Endodermal cell (in vitro differentiated cells): ENCODE measurements at regions not wholly inside any gene's neighbourhood (a gene's known extent, or its start where the extent isn't known, plus 50 kb on each side); places are given as distances from the start of the nearest gene placed in this dataset.

ENCODE experiments used
- DNase-seq: peaks from one replicate; pipeline ENCODE4 v3.0.0-alpha.2; 2017
- H3K27ac ChIP-seq: 2 replicates; pipeline ENCODE4 v1.5.1; 2013; ENCODE audit warnings: mild to moderate bottlenecking, low read depth, low read length, moderate library complexity
- H3K27me3 ChIP-seq: 2 replicates; pipeline ENCODE4 v1.6.1; 2013; ENCODE audit warnings: mild to moderate bottlenecking, low read length, moderate library complexity; ENCODE audit not compliant: insufficient read depth, control insufficient read depth, poor library complexity, severe bottlenecking
- H3K36me3 ChIP-seq: 2 replicates; pipeline ENCODE4 v1.7.0; 2013; ENCODE audit warnings: mild to moderate bottlenecking, low read length, moderate library complexity; ENCODE audit not compliant: control insufficient read depth, insufficient read depth
- H3K4me1 ChIP-seq: one replicate; pipeline ENCODE4 v1.7.0; 2013; ENCODE audit warnings: low read length; ENCODE audit not compliant: control insufficient read depth, insufficient read depth
- H3K4me3 ChIP-seq: 2 replicates; pipeline ENCODE4 v1.5.1; 2013; ENCODE audit warnings: mild to moderate bottlenecking, low read length, moderate library complexity
- H3K9ac ChIP-seq: 2 replicates; pipeline ENCODE4 v1.6.1; 2013; ENCODE audit warnings: mild to moderate bottlenecking, low read length, moderate library complexity; ENCODE audit not compliant: poor library complexity, severe bottlenecking; ENCODE audit errors: extremely low read depth
- H3K9me3 ChIP-seq: 2 replicates; pipeline ENCODE4 v1.6.1; 2013; ENCODE audit warnings: mild to moderate bottlenecking, low read length, moderate library complexity; ENCODE audit not compliant: control insufficient read depth
- H3K27ac Mint-ChIP-seq: 2 replicates; pipeline ENCODE4 v1.8.0; 2020; ENCODE audit warnings: mixed read lengths
- H3K27me3 Mint-ChIP-seq: 2 replicates; pipeline ENCODE4 v1.8.0; 2021; ENCODE audit warnings: mild to moderate bottlenecking, mixed read lengths; ENCODE audit not compliant: insufficient read depth
- H3K36me3 Mint-ChIP-seq: 2 replicates; pipeline ENCODE4 v1.8.0; 2020; ENCODE audit warnings: low read depth, mixed read lengths
- H3K4me1 Mint-ChIP-seq: 2 replicates; pipeline ENCODE4 v1.8.0; 2020; ENCODE audit warnings: mixed read lengths
- H3K4me3 Mint-ChIP-seq: 2 replicates; pipeline ENCODE4 v1.8.0; 2020; ENCODE audit warnings: mild to moderate bottlenecking, moderate library complexity, mixed read lengths
- H3K9me3 Mint-ChIP-seq: 2 replicates; pipeline ENCODE4 v1.8.0; 2020; ENCODE audit warnings: mild to moderate bottlenecking, mixed read lengths
- CTCF ChIP-seq: fragments of 200-600 bp; sonication (generic); conservative IDR thresholded peaks from 2 replicates; pipeline ENCODE4 v1.5.0; 2021; ENCODE audit warnings: antibody characterized with exemption, mild to moderate bottlenecking
- WGBS, 2 experiments: methylation state at CpG; one replicate each; pipeline versions ENCODE4 v1.1.5 to v1.1.7; 2013; ENCODE audit warnings: missing lambda C conversion rate in 2 of 2, mixed read lengths in 1 of 2; ENCODE audit not compliant: insufficient coverage in 1 of 2, insufficient read length in 1 of 2; 5-methylcytosine and 5-hydroxymethylcytosine counted together

GRCh38 chr4:23238848-23239247, 546.1 kb downstream of the GBA3 start:
- Mint-ChIP-seq H3K9me3 (no peaks in the 10 kb centered on the region), H3K27ac (no peak overlapping the region), H3K36me3 (no peaks in the 10 kb centered on the region), H3K4me3 (no peak overlapping the region), H3K27me3 (no peaks in the 10 kb centered on the region), H3K4me1 (peaks cover 48% of the 10 kb centered on the region)
- no peaks in the 10 kb centered on the region for H3K36me3 ChIP-seq
- H3K27me3 ChIP-seq, result no peaks in the 10 kb centered on the region
- no peak overlapping the region for H3K4me3 ChIP-seq
- TF ChIP-seq CTCF, result no peak
- DNase-seq, result no peak
- WGBS, 2 experiments, result 88 to 95% methylated on average over 1 to 2 of the region's 2 CpGs
- no peaks in the 10 kb centered on the region for H3K9me3 ChIP-seq
- no peak overlapping the region for H3K9ac ChIP-seq
- peaks cover 12% of the 10 kb centered on the region for H3K4me1 ChIP-seq
- H3K27ac ChIP-seq, result no peak overlapping the region

DNA sequence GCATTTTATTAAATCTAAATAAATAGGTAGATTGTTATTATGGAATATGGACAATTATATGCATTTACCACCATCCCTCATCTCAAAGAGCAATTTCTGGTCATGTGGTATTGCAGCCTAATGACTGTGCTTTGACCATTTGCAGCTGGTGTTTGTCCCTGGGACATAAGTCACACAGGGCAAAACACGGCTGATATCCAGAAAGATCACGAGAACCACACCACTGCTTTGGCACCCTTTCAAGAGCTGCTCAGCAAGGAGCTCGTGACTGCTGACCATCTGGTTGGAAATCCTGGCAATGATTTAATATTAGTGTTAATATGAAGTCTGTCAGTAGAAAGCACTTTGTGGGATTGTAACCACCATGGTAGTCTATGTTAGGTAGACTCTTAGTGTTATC, 545.0 kb downstream of the GBA3 start:
- no peak overlapping the region for H3K27ac ChIP-seq
- Mint-ChIP-seq H3K27ac (no peak overlapping the region), H3K9me3 (no peaks in the 10 kb centered on the region), H3K4me3 (no peak overlapping the region), H3K4me1 (peaks cover 44% of the 10 kb centered on the region), H3K36me3 (no peaks in the 10 kb centered on the region), H3K27me3 (no peaks in the 10 kb centered on the region)
- no peak overlapping the region for H3K4me3 ChIP-seq
- H3K27me3 ChIP-seq, result no peaks in the 10 kb centered on the region
- H3K4me1 ChIP-seq, result peaks cover 12% of the 10 kb centered on the region
- no peaks in the 10 kb centered on the region for H3K36me3 ChIP-seq
- TF ChIP-seq CTCF, result no peak
- H3K9ac ChIP-seq, result no peak overlapping the region
- 94 to 95% methylated on average over 2 to 3 of the region's 3 CpGs for WGBS, 2 experiments
- no peak for DNase-seq
- H3K9me3 ChIP-seq, result no peaks in the 10 kb centered on the region

DNA sequence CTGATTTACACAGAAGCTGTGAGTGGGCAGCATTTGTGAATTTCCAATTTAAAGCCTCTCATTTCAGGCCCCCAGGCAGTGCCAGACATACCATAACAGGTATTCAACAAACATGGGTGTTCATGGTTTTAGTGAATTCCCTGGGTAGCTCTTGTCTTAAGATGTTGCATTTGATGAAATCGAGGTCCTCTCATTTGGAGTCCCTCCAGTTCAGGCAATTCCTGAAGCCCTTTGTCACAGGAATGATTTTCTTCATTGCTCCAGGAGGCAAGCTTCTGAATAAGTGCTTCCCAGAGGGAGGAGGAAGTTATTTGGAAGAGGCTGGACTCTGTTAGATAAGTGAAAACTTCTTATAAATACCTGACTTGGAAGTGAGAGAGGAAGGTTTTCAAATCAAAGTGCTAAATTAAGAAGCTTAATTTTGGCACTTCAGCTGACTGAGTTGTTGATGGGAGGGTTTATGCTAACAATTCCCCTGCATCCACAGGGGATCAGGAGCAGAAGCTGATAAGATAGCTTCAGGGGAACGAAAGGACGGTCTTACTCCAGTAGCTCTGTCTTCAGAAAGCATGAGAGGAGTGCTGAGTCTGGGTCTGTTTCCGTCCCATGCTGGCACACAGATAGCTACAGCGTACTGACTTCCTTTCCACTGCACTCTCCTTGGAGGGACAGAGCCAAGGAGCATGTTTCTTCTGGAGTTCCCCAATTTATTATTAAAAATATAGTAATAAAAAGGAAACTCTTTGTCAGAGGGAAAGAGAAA, 543.1 kb downstream of the GBA3 start:
- H3K27ac ChIP-seq, result no peak overlapping the region
- no peak for TF ChIP-seq CTCF
- Mint-ChIP-seq H3K27me3 (no peaks in the 10 kb centered on the region), H3K27ac (no peak overlapping the region), H3K4me1 (peaks cover 32% of the 10 kb centered on the region), H3K9me3 (no peaks in the 10 kb centered on the region), H3K4me3 (no peak overlapping the region), H3K36me3 (no peaks in the 10 kb centered on the region)
- peaks cover 12% of the 10 kb centered on the region for H3K4me1 ChIP-seq
- H3K9me3 ChIP-seq, result no peaks in the 10 kb centered on the region
- H3K36me3 ChIP-seq, result no peaks in the 10 kb centered on the region
- DNase-seq, result peak; percentile 68
- H3K9ac ChIP-seq, result no peak overlapping the region
- H3K27me3 ChIP-seq, result no peaks in the 10 kb centered on the region
- H3K4me3 ChIP-seq, result peak overlapping the region; percentile 32
- WGBS, 2 experiments, result 22% methylated on average over 5 of the region's 5 CpGs; no CpG with 5 or more reads in 1 of the 2 experiments
